Tongue (tissue), 1 donor: ENCODE measurements at regions not wholly inside any gene's neighbourhood (a gene's known extent, or its start where the extent isn't known, plus 50 kb on each side); places are given as distances from the start of the nearest gene placed in this dataset.
A peak's percentile ranks its signal among the peaks of the same experiment; 100 is the strongest.

ENCODE experiments used
- DNase-seq: peaks from one replicate; pipeline ENCODE4 v3.0.0-alpha.2; 2015

- peak; percentile 26 for DNase-seq
These were observed 839.6 kb upstream of the ZEB2 start for GRCh38 chr2:145359561-145359960.

- DNase-seq = no peak
These were observed 836.1 kb upstream of the ZEB2 start for GRCh38 chr2:145356056-145356455.

GRCh38 chr2:145352484-145352883 lies 832.6 kb upstream of the ZEB2 start:
- peak; percentile 15 for DNase-seq

GRCh38 chr2:145351864-145352425 lies 832.0 kb upstream of the ZEB2 start:
- DNase-seq = peak; percentile 32

GRCh38 chr2:145350011-145350410 lies 830.1 kb upstream of the ZEB2 start:
- no peak for DNase-seq

- no peak for DNase-seq
These were observed 824.3 kb upstream of the ZEB2 start for GRCh38 chr2:145344076-145344724.

- DNase-seq = no peak
These were observed 823.4 kb upstream of the ZEB2 start for GRCh38 chr2:145343287-145343686.

GRCh38 chr2:145341536-145341935 lies 821.6 kb upstream of the ZEB2 start:
- no peak for DNase-seq

GRCh38 chr2:145339646-145340045 lies 819.7 kb upstream of the ZEB2 start:
- DNase-seq = no peak

- no peak for DNase-seq
These were observed 812.4 kb upstream of the ZEB2 start for GRCh38 chr2:145332210-145332898.

- DNase-seq = no peak
These were observed 810.1 kb upstream of the ZEB2 start for GRCh38 chr2:145329971-145330370.

- no peak for DNase-seq
These were observed 805.6 kb upstream of the ZEB2 start for GRCh38 chr2:145325485-145325884.

- no peak for DNase-seq
These were observed 804.8 kb upstream of the ZEB2 start for GRCh38 chr2:145324748-145325147.

GRCh38 chr2:145323512-145323911 lies 803.6 kb upstream of the ZEB2 start:
- DNase-seq = peak; percentile 12

GRCh38 chr2:145321344-145321743 lies 801.4 kb upstream of the ZEB2 start:
- no peak for DNase-seq

GRCh38 chr2:145316496-145316895 lies 796.6 kb upstream of the ZEB2 start:
- no peak for DNase-seq

- no peak for DNase-seq
These were observed 795.1 kb upstream of the ZEB2 start for GRCh38 chr2:145315053-145315452.

- peak; percentile 36 for DNase-seq
These were observed 794.3 kb upstream of the ZEB2 start for GRCh38 chr2:145314119-145314633.

GRCh38 chr2:145305889-145306288 lies 786.0 kb upstream of the ZEB2 start:
- DNase-seq = no peak

GRCh38 chr2:145304501-145304900 lies 784.6 kb upstream of the ZEB2 start:
- no peak for DNase-seq

GRCh38 chr2:145303536-145303935 lies 783.6 kb upstream of the ZEB2 start:
- peak; percentile 74 for DNase-seq

- peak; percentile 68 for DNase-seq
These were observed 783.0 kb upstream of the ZEB2 start for GRCh38 chr2:145302886-145303285.

- no peak for DNase-seq
These were observed 782.5 kb upstream of the ZEB2 start for GRCh38 chr2:145302451-145302850.

- no peak for DNase-seq
These were observed 779.4 kb upstream of the ZEB2 start for GRCh38 chr2:145299368-145299767.
